HL-60 (cell line): ENCODE measurements at regions not wholly inside any gene's neighbourhood (a gene's known extent, or its start where the extent isn't known, plus 50 kb on each side); places are given as distances from the start of the nearest gene placed in this dataset.

Experiments used
- DNase-seq, 2 experiments: peaks; one replicate each; pipeline ENCODE4 v3.0.0-alpha.2; 2010 to 2020; ENCODE audit warnings: low read depth in 1 of 2, low spot score in 1 of 2
- H3K27ac ChIP-seq: fragments of 250-450 bp; sonication (Bioruptor Pico); replicated peaks from 2 replicates; pipeline ENCODE4 v1.5.1; 2020; ENCODE audit warnings: mild to moderate bottlenecking, moderate library complexity
- H3K27me3 ChIP-seq: fragments of 250-450 bp; sonication (Bioruptor Pico); 2 replicates; pipeline ENCODE4 v1.5.1; 2021; ENCODE audit warnings: mild to moderate bottlenecking, moderate library complexity; ENCODE audit not compliant: insufficient read depth, poor library complexity, severe bottlenecking
- H3K4me3 ChIP-seq: replicated peaks from 2 replicates; pipeline ENCODE4 v1.5.1; 2011; ENCODE audit warnings: mild to moderate bottlenecking, control low read depth, low read length; ENCODE audit not compliant: insufficient read depth
- GABPA ChIP-seq: IDR thresholded peaks from 2 replicates; pipeline ENCODE4 v1.6.1; 2012; ENCODE audit warnings: low read depth
- POLR2AphosphoS5 ChIP-seq: IDR thresholded peaks from 2 replicates; pipeline ENCODE4 v1.6.1; 2012; ENCODE audit warnings: low read depth
- SPI1 ChIP-seq: IDR thresholded peaks from 2 replicates; pipeline ENCODE4 v1.6.1; 2012; ENCODE audit warnings: low read depth, mild to moderate bottlenecking, borderline replicate concordance
- TF ChIP-seq, protein P1 (sequence below): IDR thresholded peaks from one replicate; pipeline ENCODE4 v1.5.1; 2011; ENCODE audit warnings: low read length, control low read depth, inconsistent platforms; ENCODE audit not compliant: insufficient read depth
- TF ChIP-seq, protein P2 (sequence below): IDR thresholded peaks from 2 replicates; pipeline ENCODE4 v1.6.1; 2012; ENCODE audit warnings: low read depth; ENCODE audit not compliant: insufficient replicate concordance

DNA sequence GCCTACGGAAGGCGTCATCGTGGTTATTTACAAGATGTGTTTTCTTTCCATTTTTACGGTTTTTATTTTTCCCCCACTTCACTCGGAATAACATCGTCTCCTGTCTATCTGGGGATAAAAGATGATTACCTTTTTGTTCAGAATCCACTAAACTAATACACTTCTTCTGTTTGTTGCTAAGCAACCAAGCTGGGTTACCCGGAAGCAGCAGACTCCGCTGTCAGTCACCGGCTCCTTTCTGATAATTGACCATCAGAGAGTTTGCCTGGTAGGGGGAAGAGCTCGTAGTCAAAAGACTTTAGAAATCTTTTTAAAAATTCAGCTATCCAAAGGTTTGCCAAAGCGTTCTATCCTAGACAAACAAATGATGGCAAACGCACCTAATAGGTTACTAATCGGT, 75.0 kb upstream of the SFMBT2 start:
- no peaks in the 10 kb centered on the region for H3K27me3 ChIP-seq
- DNase-seq: no peak
- H3K27ac ChIP-seq: no peak overlapping the region
- H3K4me3 ChIP-seq: no peak overlapping the region
- TF ChIP-seq, protein P1, sequence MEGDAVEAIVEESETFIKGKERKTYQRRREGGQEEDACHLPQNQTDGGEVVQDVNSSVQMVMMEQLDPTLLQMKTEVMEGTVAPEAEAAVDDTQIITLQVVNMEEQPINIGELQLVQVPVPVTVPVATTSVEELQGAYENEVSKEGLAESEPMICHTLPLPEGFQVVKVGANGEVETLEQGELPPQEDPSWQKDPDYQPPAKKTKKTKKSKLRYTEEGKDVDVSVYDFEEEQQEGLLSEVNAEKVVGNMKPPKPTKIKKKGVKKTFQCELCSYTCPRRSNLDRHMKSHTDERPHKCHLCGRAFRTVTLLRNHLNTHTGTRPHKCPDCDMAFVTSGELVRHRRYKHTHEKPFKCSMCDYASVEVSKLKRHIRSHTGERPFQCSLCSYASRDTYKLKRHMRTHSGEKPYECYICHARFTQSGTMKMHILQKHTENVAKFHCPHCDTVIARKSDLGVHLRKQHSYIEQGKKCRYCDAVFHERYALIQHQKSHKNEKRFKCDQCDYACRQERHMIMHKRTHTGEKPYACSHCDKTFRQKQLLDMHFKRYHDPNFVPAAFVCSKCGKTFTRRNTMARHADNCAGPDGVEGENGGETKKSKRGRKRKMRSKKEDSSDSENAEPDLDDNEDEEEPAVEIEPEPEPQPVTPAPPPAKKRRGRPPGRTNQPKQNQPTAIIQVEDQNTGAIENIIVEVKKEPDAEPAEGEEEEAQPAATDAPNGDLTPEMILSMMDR: no peak

DNA sequence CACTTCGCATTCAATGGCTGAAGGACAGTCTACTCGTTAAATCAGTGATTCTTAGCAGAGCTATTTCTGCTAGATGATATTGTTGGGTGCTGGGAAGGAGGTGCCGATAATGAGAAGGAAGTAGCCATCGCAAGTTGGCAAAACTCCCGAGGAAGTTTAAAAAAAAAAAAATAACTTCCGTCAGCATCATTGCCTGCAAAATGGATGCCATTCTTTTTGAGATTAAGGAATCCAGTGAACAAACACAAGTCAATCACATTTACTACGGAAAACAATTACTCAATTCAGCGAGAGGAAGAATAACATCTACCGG, 74.4 kb upstream of the SFMBT2 start:
- no peak overlapping the region for H3K4me3 ChIP-seq
- no peak for DNase-seq
- H3K27me3 ChIP-seq: no peaks in the 10 kb centered on the region
- no peak overlapping the region; the same call in 1 of the 2 replicates for H3K27ac ChIP-seq
- TF ChIP-seq, protein P2, sequence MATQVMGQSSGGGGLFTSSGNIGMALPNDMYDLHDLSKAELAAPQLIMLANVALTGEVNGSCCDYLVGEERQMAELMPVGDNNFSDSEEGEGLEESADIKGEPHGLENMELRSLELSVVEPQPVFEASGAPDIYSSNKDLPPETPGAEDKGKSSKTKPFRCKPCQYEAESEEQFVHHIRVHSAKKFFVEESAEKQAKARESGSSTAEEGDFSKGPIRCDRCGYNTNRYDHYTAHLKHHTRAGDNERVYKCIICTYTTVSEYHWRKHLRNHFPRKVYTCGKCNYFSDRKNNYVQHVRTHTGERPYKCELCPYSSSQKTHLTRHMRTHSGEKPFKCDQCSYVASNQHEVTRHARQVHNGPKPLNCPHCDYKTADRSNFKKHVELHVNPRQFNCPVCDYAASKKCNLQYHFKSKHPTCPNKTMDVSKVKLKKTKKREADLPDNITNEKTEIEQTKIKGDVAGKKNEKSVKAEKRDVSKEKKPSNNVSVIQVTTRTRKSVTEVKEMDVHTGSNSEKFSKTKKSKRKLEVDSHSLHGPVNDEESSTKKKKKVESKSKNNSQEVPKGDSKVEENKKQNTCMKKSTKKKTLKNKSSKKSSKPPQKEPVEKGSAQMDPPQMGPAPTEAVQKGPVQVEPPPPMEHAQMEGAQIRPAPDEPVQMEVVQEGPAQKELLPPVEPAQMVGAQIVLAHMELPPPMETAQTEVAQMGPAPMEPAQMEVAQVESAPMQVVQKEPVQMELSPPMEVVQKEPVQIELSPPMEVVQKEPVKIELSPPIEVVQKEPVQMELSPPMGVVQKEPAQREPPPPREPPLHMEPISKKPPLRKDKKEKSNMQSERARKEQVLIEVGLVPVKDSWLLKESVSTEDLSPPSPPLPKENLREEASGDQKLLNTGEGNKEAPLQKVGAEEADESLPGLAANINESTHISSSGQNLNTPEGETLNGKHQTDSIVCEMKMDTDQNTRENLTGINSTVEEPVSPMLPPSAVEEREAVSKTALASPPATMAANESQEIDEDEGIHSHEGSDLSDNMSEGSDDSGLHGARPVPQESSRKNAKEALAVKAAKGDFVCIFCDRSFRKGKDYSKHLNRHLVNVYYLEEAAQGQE: no peak
- no peak for TF ChIP-seq POLR2AphosphoS5
- TF ChIP-seq, protein P1: no peak
- TF ChIP-seq SPI1: no peak
- TF ChIP-seq GABPA: no peak

DNA sequence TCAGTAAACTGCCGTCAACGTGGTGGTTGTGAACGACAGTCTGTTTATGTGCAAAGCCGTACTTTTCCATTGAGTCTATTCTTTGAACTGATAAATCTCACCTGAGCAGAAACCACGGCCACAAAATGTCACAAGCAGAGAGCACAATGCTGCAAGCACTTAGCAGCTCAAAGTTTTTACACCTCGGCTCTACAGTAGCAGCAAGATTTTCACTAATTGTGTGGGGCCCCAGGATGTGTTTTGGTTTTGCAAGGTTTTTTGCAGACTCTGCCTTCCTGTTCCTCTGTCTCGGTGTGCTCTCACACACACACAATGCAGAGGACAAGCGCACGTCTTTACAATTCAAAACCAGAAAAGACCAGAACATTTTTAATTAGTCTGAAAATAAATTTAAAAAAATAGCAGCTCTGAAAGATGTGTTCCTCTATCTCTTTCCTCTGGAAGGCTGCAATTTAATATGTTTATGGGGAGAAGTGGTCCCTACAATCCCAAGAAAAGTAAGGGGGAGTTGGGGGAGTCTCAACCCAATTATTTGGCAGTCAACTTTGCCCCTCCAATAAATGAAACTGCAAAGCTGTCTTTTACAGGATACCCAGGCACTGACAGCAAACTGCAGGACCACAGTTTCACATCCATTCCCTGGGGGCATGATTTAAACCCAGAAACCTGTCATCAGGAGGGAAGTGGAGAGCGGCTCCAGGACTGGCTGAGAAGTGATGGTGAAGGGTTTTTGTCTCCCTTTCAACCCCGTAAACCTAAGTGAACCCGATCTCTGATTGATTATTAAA, 73.8 kb upstream of the SFMBT2 start:
- TF ChIP-seq GABPA (no peak), SPI1 (no peak; the same call in 1 of the 2 replicates), POLR2AphosphoS5 (no peak)
- TF ChIP-seq, protein P2: no peak
- TF ChIP-seq, protein P1: no peak
- Histone ChIP-seq H3K27ac (peak overlapping the region; percentile 48; the same call in 1 of the 2 replicates), H3K27me3 (no peaks in the 10 kb centered on the region), H3K4me3 (no peak overlapping the region)
- peak; percentile 61 to 67 for DNase-seq

DNA sequence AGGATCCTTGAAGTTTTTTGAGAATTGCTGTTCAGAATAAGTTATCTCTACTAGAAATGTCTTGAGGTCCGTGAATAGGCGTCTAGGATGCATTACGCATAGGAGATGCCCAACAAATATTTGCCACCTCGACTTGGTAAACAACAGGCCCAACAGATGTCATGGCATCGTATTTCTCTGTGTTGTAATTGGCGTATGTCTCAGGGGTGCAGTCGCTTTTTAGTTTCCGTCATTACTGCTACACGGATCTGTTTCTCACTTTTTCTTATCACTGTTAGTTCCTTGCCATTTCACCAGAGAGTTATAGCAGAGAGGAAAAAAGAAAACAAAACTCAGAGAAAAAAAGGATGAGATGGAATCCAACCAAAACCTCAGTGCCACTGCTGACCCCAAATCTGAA, 73.0 kb upstream of the SFMBT2 start:
- no peak for DNase-seq
- H3K27ac ChIP-seq: no peak overlapping the region
- TF ChIP-seq POLR2AphosphoS5: no peak
- no peaks in the 10 kb centered on the region for H3K27me3 ChIP-seq
- no peak overlapping the region for H3K4me3 ChIP-seq
